ENCODE measurements at regions not wholly inside any gene's neighbourhood (a gene's known extent, or its start where the extent isn't known, plus 50 kb on each side); places are given as distances from the start of the nearest gene placed in this dataset.
"Not testable (repeated sequence)": the region's sequence is repeated elsewhere in the genome, so short reads cannot be mapped to it uniquely, and the experiment has no call there.

- no peak for DNase-seq
Measured at GRCh38 chr9:71632776-71633175, 135.5 kb downstream of the CEMIP2 start.

- DNase-seq, result no peak
Measured at GRCh38 chr9:71630377-71630995, 137.8 kb downstream of the CEMIP2 start.

- DNase-seq, result no peak
Measured at GRCh38 chr9:71629578-71630215, 138.6 kb downstream of the CEMIP2 start.

DNA sequence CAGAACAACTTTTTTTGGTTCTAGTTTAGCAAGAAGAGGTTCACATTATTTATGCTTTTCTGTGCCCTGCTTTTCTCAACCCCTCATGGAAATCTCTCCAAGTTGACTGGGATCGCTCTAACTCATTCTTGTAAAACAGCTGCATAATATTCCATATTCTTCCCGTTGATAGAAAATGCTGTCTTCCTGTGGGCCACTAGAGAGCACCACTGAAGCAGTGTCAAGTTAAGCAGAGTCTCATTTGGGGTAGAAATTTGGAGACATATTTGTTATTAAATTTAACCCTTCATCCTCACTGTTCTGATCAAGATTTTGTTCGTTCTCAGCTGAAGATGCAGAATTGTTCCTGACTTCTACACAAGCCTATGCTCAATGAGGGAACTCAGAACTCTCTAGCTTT, 140.1 kb downstream of the CEMIP2 start:
- DNase-seq, result peak in 1 of 2 experiments; percentile 27

- no peak for DNase-seq
Measured at GRCh38 chr9:71627537-71627936, 140.8 kb downstream of the CEMIP2 start.

DNA sequence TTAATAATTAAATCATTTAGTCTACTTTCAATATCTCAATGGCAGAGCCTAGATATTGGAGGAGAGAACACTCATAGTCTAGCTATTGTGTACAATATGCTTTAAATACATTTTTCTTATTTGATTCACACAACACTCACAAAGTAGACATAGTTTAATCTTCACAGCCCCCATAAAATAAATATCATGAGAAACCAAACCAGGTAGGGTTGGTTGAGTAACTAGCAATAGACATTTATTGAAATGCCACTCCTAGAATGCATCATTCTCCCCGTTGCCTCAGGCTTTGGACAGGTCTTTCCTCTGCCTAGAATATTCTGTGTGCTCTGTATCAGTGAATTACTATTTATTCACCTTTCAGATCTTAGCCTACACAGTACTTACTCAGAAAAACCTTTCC, 141.9 kb downstream of the CEMIP2 start:
- DNase-seq, result no peak

DNA sequence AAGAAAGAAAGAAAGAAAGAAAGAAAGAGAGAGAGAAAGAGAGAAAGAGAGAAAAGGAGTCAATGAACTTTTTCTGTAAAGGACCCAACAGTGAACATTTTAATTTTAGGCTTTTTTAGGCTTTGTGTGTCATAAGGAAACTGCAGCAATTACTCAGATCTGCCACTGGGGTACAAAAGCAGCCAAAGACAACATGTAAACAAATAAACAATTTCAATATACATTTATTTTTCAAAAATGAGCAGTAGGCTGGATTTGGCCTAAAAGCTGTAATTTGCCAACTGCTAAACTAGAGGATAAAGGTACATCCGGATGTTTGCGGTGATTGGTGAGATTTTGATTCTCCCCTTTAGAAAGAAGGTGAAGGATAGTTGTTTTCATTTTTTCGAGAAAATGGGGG, 143.6 kb downstream of the CEMIP2 start:
- no peak for DNase-seq

DNA sequence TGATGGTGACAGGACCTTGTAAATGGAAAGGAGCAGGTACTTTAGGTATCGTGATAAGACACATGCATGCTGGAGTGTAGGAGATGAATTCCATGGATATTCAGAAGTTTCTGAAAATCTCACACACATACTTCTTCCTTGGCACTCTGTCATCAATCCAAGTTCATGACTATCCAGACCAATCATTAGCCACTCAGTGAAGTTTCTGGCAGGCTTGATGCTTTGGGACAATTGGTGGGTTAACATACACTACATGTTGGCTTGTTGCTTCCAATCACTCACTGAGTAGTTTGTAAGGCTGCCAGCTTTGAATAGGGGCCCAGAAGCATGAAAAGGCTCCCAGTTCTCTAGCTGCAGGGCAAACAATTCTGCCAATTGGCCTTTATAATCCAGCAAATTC, 147.6 kb downstream of the CEMIP2 start:
- DNase-seq, result no peak

DNA sequence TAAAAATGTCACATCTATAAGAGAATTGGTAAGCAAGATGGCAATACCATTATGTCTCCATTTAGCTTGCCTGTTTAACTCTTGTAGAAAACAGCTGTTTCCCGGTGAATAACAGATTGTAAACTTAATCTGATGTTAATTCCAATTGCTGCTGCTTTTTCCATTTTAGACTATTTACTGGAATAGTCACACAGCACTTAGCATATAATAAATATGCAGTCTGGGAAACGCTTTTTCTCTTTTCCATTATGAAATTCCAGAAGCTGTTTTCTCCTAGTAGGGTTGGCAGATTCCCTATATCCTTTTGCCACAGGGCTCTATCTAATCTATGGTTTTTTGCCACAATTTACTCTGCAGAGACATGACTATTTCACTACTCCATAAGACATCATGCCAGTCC, 148.0 kb downstream of the CEMIP2 start:
- DNase-seq, result no peak

DNA sequence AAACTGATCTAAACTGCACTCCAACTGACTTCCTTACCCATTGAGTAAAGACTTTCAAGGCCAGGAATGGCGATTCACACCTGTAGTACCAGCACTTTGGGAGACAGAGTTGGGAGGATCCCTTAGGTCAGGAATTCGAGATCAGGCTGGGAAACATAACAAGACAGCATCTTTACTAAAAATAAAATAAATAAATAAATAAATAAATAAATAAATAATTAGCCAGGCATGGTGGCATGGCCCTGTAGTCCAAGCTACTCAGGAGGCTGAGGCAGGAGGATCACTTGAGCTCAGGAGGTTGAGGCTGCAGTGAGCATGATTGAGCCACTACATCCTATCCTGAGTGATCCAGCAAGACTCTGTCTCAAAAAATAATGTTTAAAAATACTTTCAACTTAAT, 148.4 kb downstream of the CEMIP2 start:
- no peak for DNase-seq

GRCh38 chr9:71614409-71615010, 153.8 kb downstream of the CEMIP2 start:
- no peak for DNase-seq

GRCh38 chr9:71612889-71613288, 155.4 kb downstream of the CEMIP2 start:
- no peak for DNase-seq

DNA sequence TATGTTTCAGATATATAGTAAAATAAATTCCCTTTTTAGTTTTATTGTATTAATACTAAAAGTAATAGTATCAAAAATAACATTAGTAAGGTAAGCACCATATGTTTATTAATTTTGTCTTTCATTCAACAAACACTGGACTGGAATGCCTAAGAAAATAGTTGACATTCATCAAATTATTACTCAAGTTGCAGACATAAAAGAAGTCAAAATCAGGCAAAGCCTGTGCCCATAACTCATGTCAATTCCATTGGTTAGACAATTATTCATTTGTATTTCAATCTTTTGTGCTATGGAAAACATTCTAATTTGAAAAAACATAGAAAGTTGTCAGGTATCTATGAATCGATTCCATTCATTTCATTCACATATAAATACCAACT, 158.9 kb downstream of the CEMIP2 start:
- no peak for DNase-seq

DNA sequence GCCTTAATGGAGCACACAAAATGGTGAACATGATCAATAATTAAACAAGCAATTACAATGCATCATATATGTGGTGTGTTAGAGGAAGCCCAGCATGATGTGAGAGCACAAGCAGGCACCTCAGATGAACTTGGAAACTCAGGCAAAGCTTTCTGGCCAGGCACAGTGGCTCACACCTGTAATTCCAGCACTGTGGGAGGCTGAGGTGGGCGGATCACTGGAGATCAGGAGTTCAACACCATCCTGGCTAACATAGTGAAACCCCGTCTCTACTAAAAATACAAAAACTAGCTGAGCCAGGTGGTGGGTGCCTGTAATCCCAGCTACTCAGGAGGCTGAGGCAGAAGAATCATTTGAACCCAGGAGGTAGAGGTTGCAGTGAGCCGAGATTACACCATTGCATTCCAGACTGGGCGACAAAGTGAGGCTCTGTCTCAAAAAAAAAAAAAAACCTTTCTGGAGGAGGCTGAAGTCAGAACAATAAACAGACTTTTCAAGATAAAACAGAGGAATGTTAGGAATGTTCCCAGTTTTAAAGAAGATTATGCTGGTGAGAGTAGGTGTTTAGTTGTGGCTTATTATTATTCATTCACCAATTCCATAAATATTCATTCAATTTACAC, 159.4 kb downstream of the CEMIP2 start:
- DNase-seq, result no peak

DNA sequence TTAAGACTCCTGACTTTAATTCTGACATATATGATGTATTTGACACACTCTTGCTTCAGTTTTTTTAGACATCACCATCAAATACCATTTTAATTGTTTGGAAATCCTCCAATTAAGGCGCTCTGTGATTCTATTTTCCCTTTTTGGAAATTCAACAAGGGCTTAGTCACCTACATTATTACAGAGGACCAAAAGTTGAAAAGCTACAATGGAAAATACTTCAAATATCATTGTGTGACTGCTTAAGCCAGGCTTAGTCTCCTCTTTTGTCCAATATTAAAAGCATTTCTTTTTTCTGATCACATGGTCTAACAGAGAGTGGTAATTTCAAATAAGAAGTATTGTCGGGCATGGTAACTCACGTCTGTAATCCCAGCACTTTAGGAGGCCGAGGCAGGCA, 160.3 kb downstream of the CEMIP2 start:
- DNase-seq, result no peak

DNA sequence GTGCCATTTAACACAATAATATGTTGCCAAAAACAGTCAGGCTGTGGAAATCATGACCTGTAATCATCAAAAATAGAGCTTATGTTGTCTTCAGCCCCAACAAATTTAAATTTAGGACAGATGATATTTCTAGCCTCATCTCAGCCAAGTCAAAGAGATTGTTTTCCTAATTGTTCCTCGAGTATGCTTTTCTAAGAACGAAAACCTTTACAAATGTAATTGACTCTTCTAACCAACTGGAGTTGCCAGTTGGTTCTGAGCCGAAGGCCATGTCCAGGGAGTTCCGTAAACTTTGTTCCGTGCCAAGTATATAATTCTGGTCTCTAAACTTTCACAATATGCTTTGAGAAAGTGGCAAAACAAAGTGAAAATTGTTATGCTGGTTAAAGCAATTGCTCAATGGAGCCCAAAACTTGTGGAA, 160.8 kb downstream of the CEMIP2 start:
- no peak for DNase-seq

- DNase-seq, result peak; percentile 58 to 61
Measured at GRCh38 chr9:71604197-71605063, 163.9 kb downstream of the CEMIP2 start.

GRCh38 chr9:71602652-71603051, 165.7 kb downstream of the CEMIP2 start:
- no peak for DNase-seq

DNA sequence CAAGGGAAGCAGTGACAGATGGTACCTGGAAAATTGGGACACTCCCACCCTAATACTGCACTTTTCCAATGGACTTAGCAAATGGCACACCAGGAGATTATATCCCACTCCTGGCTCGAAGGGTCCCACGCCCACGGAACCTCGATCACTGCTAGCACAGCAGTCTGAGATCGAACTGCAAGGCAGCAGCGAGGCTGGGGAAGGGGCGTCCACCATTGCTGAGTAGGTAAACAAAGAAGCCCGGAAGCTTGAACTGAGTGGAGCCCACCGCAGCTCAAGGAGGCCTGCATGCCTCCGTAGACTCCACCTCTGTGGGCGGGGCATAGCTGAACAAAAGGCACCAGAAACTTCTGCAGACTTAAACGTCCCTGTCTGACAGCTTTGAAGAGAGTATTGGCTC, 172.6 kb downstream of the CEMIP2 start:
- not testable (repeated sequence) for DNase-seq

DNA sequence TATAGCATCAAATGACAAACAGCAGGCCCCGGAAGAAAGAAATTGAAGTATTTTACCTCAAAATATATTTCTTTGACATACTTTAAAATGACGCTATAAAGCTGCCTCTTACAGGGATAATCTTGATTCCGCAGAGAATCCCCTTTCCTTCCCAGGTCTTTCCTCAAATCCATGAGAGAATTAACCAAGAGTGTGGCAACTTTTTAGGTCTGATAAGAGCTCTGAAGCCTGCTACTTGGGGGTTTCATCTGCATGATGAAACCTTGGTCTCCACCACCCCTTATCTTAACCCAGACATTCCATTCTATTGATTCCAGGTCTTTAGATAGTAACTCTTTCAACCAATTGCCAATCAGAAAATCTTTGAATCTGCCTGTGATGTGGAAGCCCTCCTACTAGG, 173.8 kb downstream of the CEMIP2 start:
- DNase-seq, result no peak

DNA sequence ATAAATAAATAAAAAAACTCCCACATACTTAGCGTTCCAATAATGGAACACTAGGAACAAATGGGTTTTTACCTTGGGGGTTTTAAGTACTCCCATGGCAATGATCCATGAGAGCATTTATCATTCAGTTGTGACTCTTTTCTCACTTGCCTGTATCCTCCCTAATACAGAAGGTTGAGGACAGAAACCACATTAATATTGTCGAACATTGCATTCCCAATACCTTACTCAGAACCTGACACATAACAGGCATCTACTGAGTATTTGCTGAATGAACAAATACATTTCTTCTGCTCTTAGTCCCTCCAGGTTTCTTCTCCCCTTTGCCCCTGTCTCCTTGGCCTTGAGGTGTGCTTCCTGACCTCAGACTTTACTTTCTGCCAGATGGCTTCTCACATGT, 175.9 kb downstream of the CEMIP2 start:
- no peak for DNase-seq

GRCh38 chr9:71590362-71590761, 178.0 kb downstream of the CEMIP2 start:
- no peak for DNase-seq

DNA sequence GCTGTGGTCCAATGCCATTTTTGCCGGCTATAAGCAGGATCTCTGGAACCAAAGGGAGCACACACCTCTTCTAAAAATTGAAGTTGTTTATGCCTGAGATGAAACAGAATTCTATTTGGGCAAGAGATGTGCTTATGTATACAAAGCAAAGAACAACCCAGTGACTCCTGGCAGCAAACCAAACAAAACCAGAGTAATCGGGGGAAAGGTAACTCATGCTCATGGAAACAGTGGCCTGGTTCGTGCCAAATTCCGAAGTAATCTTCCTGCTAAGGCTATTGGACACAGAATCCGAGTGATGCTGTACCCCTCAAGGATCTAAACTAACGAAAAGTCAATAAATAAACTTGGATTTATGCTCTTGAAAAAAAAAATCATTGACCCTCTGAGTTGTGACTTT, 178.7 kb downstream of the CEMIP2 start:
- DNase-seq, result no peak

Measured in Kasumi-1 (cell line).